ENCODE measurements at regions not wholly inside any gene's neighbourhood (a gene's known extent, or its start where the extent isn't known, plus 50 kb on each side); places are given as distances from the start of the nearest gene placed in this dataset.

DNA sequence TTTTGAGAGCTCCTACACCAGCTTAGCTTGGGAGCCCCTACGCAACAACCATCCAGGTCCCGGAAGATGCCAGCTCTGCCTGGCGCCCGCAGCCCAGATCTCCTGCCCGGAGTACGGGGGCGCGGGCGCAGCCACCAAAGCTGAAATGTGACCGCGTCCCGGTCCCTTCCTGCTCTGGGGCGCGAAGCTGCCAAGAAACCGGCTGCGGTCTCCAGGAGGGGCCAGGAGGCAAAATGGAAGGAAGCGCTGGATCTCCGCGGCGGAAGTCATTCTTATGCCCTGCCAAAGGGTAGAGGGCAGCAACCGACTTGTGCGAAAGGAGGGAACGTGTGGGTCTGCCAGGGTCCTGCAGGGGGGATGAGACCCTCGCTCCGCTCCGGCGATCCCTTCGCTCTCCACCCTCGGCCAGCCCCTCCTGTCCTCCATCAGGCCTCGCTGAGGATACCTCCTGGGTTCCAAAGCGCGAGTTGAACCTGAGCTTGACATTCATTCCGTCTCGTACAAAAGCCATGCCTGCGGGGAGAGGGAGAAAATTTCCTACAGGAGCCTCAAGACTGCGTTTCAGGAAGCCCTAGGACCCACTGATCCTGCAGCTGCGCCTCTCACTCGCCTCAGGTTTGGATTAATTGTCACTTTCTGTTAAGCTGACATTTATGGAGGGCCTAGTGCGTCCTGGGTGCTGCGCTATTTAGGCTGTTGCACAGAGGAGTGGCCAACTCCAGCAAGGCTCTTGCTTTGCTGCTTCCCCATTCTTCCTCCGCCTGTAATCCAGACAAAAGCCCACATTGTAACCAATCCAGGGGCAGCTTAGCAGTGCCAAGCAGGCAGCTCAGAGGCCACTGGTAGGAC is 98.3 kb upstream of the VGLL3 start:
- no TSS peak for BruUV-seq (replicated peaks)
- no peaks in the 10 kb centered on the region for H3K9me3 ChIP-seq (ENCODE audit: low read depth, low read length, poor library complexity, severe bottlenecking)
- H3K27me3 ChIP-seq (replicated peaks; ENCODE audit: insufficient read depth, low read depth, low read length, poor library complexity) = no peaks in the 10 kb centered on the region
- no peaks in the 10 kb centered on the region for H3K4me1 ChIP-seq (ENCODE audit: insufficient read depth, low read length, poor library complexity, severe bottlenecking)
- ChIA-PET CTCF (interaction anchor here (1.0 kb wide), 1 partner anchor 78 kb away, joined by 3 read pairs; no protein-coding TSS in a partner anchor), POLR2A (ENCODE audit: low non-redundant PET) (interaction anchor here (0.6 kb wide), 1 partner anchor 1091 kb away, joined by 4 read pairs; no protein-coding TSS in a partner anchor)
- intact Hi-C loops (cut with micrococcal nuclease; ENCODE audit: unreplicated experiment) = loop anchor here (5.0 kb wide), 1 partner anchor 78 kb away; no protein-coding TSS in a partner anchor
- H3K27ac ChIP-seq (ENCODE audit: low read depth, low read length, poor library complexity, severe bottlenecking) = peak overlapping the region; percentile 54
- DNase-seq (ENCODE audit: low spot score) = peak; percentile 81
- no peak for TF ChIP-seq EZH2 (IDR thresholded peaks at IDR 0.05; ENCODE audit: borderline replicate concordance, low read depth, low read length, poor library complexity, severe bottlenecking)
- TF ChIP-seq, protein P1, sequence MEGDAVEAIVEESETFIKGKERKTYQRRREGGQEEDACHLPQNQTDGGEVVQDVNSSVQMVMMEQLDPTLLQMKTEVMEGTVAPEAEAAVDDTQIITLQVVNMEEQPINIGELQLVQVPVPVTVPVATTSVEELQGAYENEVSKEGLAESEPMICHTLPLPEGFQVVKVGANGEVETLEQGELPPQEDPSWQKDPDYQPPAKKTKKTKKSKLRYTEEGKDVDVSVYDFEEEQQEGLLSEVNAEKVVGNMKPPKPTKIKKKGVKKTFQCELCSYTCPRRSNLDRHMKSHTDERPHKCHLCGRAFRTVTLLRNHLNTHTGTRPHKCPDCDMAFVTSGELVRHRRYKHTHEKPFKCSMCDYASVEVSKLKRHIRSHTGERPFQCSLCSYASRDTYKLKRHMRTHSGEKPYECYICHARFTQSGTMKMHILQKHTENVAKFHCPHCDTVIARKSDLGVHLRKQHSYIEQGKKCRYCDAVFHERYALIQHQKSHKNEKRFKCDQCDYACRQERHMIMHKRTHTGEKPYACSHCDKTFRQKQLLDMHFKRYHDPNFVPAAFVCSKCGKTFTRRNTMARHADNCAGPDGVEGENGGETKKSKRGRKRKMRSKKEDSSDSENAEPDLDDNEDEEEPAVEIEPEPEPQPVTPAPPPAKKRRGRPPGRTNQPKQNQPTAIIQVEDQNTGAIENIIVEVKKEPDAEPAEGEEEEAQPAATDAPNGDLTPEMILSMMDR (conservative IDR thresholded peaks at IDR 0.05; ENCODE audit: low read depth, low read length) = no peak
- H3K36me3 ChIP-seq (ENCODE audit: insufficient read depth, low read length, poor library complexity, severe bottlenecking) = no peaks in the 10 kb centered on the region
- peak overlapping the region; percentile 48 for H3K4me3 ChIP-seq (ENCODE audit: low read depth, low read length, poor library complexity, severe bottlenecking)

DNA sequence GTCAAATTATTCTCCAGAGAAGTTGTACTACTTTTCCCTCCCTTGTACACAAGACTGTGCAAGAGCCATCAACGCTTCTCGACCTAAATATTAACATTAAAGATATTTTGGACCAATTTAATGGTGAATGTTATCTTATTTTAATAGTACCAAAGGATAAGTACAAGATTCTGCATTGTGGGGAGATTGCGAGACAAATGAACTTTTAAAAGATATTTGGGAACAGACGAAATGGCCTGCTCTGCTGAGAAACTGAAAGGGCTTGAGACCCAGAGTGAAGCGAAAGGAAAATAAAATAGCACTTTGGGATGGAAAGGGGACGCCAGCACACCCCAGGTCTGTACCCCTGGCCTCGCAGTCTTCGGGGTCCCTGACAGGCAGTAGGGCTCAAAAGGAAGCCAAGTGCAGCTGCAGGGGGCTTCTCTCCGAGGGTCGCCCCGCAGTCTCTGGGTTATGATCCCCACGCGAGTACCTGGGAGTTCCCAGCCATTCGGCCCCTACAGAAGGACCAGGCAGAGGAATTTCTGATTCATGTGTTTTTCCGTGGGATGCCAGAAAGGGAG is 97.6 kb upstream of the VGLL3 start:
- no TSS peak for BruUV-seq (replicated peaks)
- POLR2A ChIA-PET (ENCODE audit: low non-redundant PET) = no interaction called here
- Histone ChIP-seq H3K27ac (ENCODE audit: low read depth, low read length, poor library complexity, severe bottlenecking) (no peak overlapping the region), H3K9me3 (ENCODE audit: low read depth, low read length, poor library complexity, severe bottlenecking) (no peaks in the 10 kb centered on the region), H3K4me3 (ENCODE audit: low read depth, low read length, poor library complexity, severe bottlenecking) (peak overlapping the region; percentile 48), H3K27me3 (replicated peaks; ENCODE audit: insufficient read depth, low read depth, low read length, poor library complexity) (no peaks in the 10 kb centered on the region), H3K36me3 (ENCODE audit: insufficient read depth, low read length, poor library complexity, severe bottlenecking) (no peaks in the 10 kb centered on the region), H3K4me1 (ENCODE audit: insufficient read depth, low read length, poor library complexity, severe bottlenecking) (no peaks in the 10 kb centered on the region)
- CTCF ChIA-PET = interaction anchor here (1.0 kb wide), 1 partner anchor 79 kb away, joined by 3 read pairs; no protein-coding TSS in a partner anchor
- no peak for DNase-seq (ENCODE audit: low spot score)
- TF ChIP-seq EZH2 (IDR thresholded peaks at IDR 0.05; ENCODE audit: borderline replicate concordance, low read depth, low read length, poor library complexity, severe bottlenecking) = no peak
- TF ChIP-seq, protein P1 (conservative IDR thresholded peaks at IDR 0.05; ENCODE audit: low read depth, low read length) = no peak
- intact Hi-C loops (cut with micrococcal nuclease; ENCODE audit: unreplicated experiment) = loop anchor here (5.0 kb wide), 1 partner anchor 79 kb away; no protein-coding TSS in a partner anchor

DNA sequence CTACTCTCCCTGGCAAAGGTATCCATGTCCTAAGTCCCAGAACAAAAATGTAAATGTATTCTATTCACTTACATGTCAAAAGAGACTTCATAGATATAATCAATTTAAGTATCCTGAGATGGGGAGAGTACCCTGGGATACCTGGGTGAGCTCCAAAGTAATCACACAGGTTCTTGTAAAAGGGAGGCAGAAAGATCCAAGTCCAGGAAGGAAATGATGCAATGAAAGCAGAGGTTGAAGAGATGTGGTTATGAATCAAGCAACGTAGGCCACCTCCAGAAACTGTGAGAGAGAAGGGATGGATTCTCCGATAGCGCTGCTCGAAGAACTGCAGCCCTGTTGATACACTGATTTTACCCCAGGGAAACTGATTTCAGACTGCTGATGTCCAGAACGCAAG is 93.9 kb upstream of the VGLL3 start:
- Histone ChIP-seq H3K27me3 (replicated peaks; ENCODE audit: insufficient read depth, low read depth, low read length, poor library complexity) (no peaks in the 10 kb centered on the region), H3K36me3 (ENCODE audit: insufficient read depth, low read length, poor library complexity, severe bottlenecking) (no peaks in the 10 kb centered on the region), H3K27ac (ENCODE audit: low read depth, low read length, poor library complexity, severe bottlenecking) (no peak overlapping the region), H3K4me1 (ENCODE audit: insufficient read depth, low read length, poor library complexity, severe bottlenecking) (no peaks in the 10 kb centered on the region), H3K9me3 (ENCODE audit: low read depth, low read length, poor library complexity, severe bottlenecking) (no peaks in the 10 kb centered on the region), H3K4me3 (ENCODE audit: low read depth, low read length, poor library complexity, severe bottlenecking) (no peak overlapping the region)
- ChIA-PET CTCF (no interaction called here), POLR2A (ENCODE audit: low non-redundant PET) (no interaction called here)
- TF ChIP-seq, protein P1 (conservative IDR thresholded peaks at IDR 0.05; ENCODE audit: low read depth, low read length) = no peak
- no peak for TF ChIP-seq EZH2 (IDR thresholded peaks at IDR 0.05; ENCODE audit: borderline replicate concordance, low read depth, low read length, poor library complexity, severe bottlenecking)
- DNase-seq (ENCODE audit: low spot score) = no peak
- no TSS peak for BruUV-seq (replicated peaks)
- intact Hi-C loops (cut with micrococcal nuclease; ENCODE audit: unreplicated experiment) = loop anchor here (5.0 kb wide), 1 partner anchor 82 kb away; no protein-coding TSS in a partner anchor
